ENCODE measurements at regions not wholly inside any gene's neighbourhood (a gene's known extent, or its start where the extent isn't known, plus 50 kb on each side); places are given as distances from the start of the nearest gene placed in this dataset.

GRCh38 chr7:41277561-41277960, 425.3 kb downstream of the INHBA start:
- DNase-seq, result no peak

DNA sequence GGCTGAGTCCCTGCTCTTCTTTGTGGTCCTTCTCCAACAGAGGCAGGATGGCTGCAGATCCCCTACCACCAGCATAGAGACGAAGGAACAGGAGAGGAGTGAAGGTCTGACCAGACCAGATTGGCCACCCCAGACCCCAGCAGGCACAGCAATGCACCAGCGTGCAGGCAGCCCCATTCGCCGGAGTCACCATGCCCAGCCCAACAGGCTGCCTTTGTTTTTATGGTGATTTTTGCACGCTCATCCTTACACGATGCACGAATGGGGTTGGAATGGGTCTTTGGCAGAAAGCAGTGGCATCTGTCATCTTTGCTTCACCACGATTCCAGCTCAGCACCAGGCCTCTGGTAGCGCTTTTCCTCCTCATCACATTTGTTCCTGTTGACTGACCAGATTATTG, 427.6 kb downstream of the INHBA start:
- H3K9me3 Mint-ChIP-seq, result peaks cover 3% of the 10 kb centered on the region
- no peak overlapping the region for H3K27ac Mint-ChIP-seq
- ChIA-PET POLR2A (no interaction called here), CTCF (no interaction called here)
- no peaks in the 10 kb centered on the region for H3K36me3 Mint-ChIP-seq (ENCODE audit: low read depth)
- H3K27me3 Mint-ChIP-seq, result no peaks in the 10 kb centered on the region
- DNase-seq, result no peak
- H3K4me3 Mint-ChIP-seq, result no peak overlapping the region
- no peaks in the 10 kb centered on the region for H3K4me1 Mint-ChIP-seq

More at GRCh38 chr7:41277561-41277960, 425.3 kb downstream of the INHBA start:
- ChIA-PET CTCF (interaction anchor here (0.7 to 0.8 kb wide), 2 partner anchors 13 to 170 kb away, joined by 3 read pairs; no protein-coding TSS in a partner anchor), POLR2A (no interaction called here)
- Mint-ChIP-seq H3K9me3 (peaks cover 2% of the 10 kb centered on the region), H3K36me3 (ENCODE audit: low read depth) (no peaks in the 10 kb centered on the region), H3K4me1 (no peaks in the 10 kb centered on the region), H3K4me3 (no peak overlapping the region), H3K27ac (no peak overlapping the region), H3K27me3 (no peaks in the 10 kb centered on the region)

GRCh38 chr7:41274179-41274578, 428.7 kb downstream of the INHBA start:
- Mint-ChIP-seq H3K36me3 (ENCODE audit: low read depth) (no peaks in the 10 kb centered on the region), H3K4me3 (no peak overlapping the region), H3K27ac (no peak overlapping the region), H3K4me1 (no peaks in the 10 kb centered on the region), H3K9me3 (peaks cover 3% of the 10 kb centered on the region), H3K27me3 (no peaks in the 10 kb centered on the region)
- POLR2A ChIA-PET, result no interaction called here
- DNase-seq, result no peak
- CTCF ChIA-PET, result no interaction called here

DNA sequence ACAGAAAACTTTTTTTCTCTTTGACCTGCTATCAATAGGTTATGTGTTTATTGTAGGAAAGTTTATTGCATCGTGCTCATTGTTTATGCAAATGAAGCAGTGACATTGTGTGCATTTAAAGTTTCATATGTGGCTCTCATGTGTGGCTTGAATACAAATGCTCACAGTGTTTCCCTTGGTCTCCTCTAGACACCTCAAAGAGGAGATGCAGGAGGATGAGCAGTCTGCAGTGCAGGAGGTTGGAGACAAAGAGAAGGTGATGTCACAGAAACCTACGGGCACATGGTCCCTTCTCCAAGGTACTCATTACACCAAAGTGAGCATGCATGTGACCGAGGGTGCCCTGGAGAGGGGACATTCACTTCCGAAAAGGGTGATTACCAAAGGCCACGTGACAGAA, 430.2 kb downstream of the INHBA start:
- H3K9me3 Mint-ChIP-seq, result peaks cover 3% of the 10 kb centered on the region
- no peak for DNase-seq
- no peaks in the 10 kb centered on the region for H3K36me3 Mint-ChIP-seq (ENCODE audit: low read depth)
- no peak overlapping the region for H3K27ac Mint-ChIP-seq
- ChIA-PET POLR2A (no interaction called here), CTCF (no interaction called here)
- no peaks in the 10 kb centered on the region for H3K27me3 Mint-ChIP-seq
- H3K4me1 Mint-ChIP-seq, result no peaks in the 10 kb centered on the region
- no peak overlapping the region for H3K4me3 Mint-ChIP-seq

- Mint-ChIP-seq H3K27ac (no peak overlapping the region), H3K4me3 (no peak overlapping the region), H3K4me1 (no peaks in the 10 kb centered on the region), H3K36me3 (ENCODE audit: low read depth) (no peaks in the 10 kb centered on the region), H3K9me3 (peaks cover 3% of the 10 kb centered on the region), H3K27me3 (no peaks in the 10 kb centered on the region)
- CTCF ChIA-PET, result no interaction called here
- POLR2A ChIA-PET, result no interaction called here
- DNase-seq, result no peak
Measured at GRCh38 chr7:41268878-41269277, 434.0 kb downstream of the INHBA start.

DNA sequence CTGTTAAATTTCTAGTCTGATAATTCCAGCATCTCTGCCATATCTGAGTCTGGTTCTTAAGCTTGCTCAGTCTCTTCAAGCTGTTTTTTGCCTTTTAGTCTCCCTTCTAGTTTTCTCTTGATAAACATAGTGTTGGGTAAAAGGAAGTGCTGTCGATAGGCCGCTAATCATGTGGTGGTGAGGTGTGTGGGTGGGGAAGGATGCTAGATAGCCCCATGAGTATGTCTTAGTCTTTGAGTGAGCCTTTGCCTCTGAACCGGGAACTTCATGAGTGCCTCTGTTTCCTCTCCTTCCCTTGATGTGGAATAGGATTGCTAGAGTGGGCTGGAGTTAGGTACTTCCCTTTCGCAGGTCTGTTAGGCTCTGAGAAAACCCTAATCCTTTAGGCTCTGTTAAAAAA, 441.8 kb downstream of the INHBA start:
- Mint-ChIP-seq H3K27ac (no peak overlapping the region), H3K9me3 (peaks cover 2% of the 10 kb centered on the region), H3K4me3 (no peak overlapping the region), H3K27me3 (no peaks in the 10 kb centered on the region), H3K36me3 (ENCODE audit: low read depth) (no peaks in the 10 kb centered on the region), H3K4me1 (peaks cover 1% of the 10 kb centered on the region)
- POLR2A ChIA-PET, result no interaction called here
- DNase-seq, result no peak
- CTCF ChIA-PET, result no interaction called here

DNA sequence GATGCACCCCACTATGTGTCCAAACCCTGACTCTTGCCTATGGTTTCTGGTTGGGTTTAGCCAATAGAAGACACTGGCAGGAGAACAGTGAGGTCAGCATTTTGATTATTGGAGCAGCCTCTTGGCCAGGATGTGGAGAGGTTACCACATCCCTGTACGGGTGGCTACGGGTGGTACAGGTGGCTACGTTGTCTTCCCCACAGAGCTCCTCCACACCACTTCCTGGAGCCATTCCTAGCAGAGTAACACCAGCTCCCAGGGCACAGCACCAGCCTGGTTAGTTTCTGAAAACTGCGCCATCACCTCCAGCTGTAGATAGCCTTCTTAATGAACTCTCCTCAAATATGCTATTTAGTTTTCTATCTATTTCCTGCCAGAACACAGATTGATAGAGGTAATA, 445.2 kb downstream of the INHBA start:
- Mint-ChIP-seq H3K4me3 (no peak overlapping the region), H3K27ac (no peak overlapping the region), H3K27me3 (no peaks in the 10 kb centered on the region), H3K4me1 (peaks cover 1% of the 10 kb centered on the region), H3K9me3 (peaks cover 2% of the 10 kb centered on the region), H3K36me3 (ENCODE audit: low read depth) (no peaks in the 10 kb centered on the region)
- ChIA-PET CTCF (no interaction called here), POLR2A (no interaction called here)
- DNase-seq, result no peak

- Mint-ChIP-seq H3K36me3 (ENCODE audit: low read depth) (no peaks in the 10 kb centered on the region), H3K27me3 (no peaks in the 10 kb centered on the region), H3K27ac (no peak overlapping the region), H3K4me3 (no peak overlapping the region), H3K4me1 (peaks cover 1% of the 10 kb centered on the region), H3K9me3 (peaks cover 2% of the 10 kb centered on the region)
- ChIA-PET CTCF (no interaction called here), POLR2A (no interaction called here)
- no peak for DNase-seq
Measured at GRCh38 chr7:41256186-41256945, 446.5 kb downstream of the INHBA start.

GRCh38 chr7:41255716-41256115, 447.2 kb downstream of the INHBA start:
- peaks cover 2% of the 10 kb centered on the region for H3K9me3 Mint-ChIP-seq
- no peaks in the 10 kb centered on the region for H3K27me3 Mint-ChIP-seq
- ChIA-PET POLR2A (no interaction called here), CTCF (no interaction called here)
- no peak overlapping the region for H3K27ac Mint-ChIP-seq
- H3K36me3 Mint-ChIP-seq (ENCODE audit: low read depth), result no peaks in the 10 kb centered on the region
- H3K4me3 Mint-ChIP-seq, result no peak overlapping the region
- no peak for DNase-seq
- H3K4me1 Mint-ChIP-seq, result peaks cover 1% of the 10 kb centered on the region

DNA sequence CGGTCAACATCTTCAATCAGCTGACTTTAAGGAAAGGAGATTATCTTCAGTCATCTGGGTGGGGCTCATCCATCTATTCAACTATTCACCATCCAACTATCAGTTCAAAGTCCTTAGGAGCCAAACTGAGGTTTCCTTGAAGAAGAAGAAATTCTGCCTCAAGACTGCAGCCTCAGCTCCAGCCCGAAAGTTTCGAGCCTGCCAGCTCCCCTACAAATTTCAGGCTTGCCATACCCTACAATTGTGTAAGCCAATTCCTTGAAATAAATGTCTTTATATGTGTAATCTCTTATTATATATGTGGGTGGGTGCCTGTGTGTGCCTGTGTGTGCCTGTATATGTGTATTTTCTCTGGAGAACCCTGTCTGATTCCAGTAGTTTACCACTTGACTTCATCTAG, 447.8 kb downstream of the INHBA start:
- DNase-seq, result no peak
- no peak overlapping the region for H3K4me3 Mint-ChIP-seq
- ChIA-PET POLR2A (no interaction called here), CTCF (no interaction called here)
- peaks cover 2% of the 10 kb centered on the region for H3K9me3 Mint-ChIP-seq
- H3K4me1 Mint-ChIP-seq, result peaks cover 1% of the 10 kb centered on the region
- H3K27me3 Mint-ChIP-seq, result no peaks in the 10 kb centered on the region
- H3K36me3 Mint-ChIP-seq (ENCODE audit: low read depth), result no peaks in the 10 kb centered on the region
- no peak overlapping the region for H3K27ac Mint-ChIP-seq

- POLR2A ChIA-PET, result no interaction called here
- H3K9me3 Mint-ChIP-seq, result no peaks in the 10 kb centered on the region
- H3K27me3 Mint-ChIP-seq, result no peaks in the 10 kb centered on the region
- H3K4me3 Mint-ChIP-seq, result no peak overlapping the region
- CTCF ChIA-PET, result no interaction called here
- peaks cover 1% of the 10 kb centered on the region for H3K4me1 Mint-ChIP-seq
- no peaks in the 10 kb centered on the region for H3K36me3 Mint-ChIP-seq (ENCODE audit: low read depth)
- no peak overlapping the region for H3K27ac Mint-ChIP-seq
- no peak for DNase-seq
Measured at GRCh38 chr7:41252957-41253356, 449.9 kb downstream of the INHBA start.

- Mint-ChIP-seq H3K27me3 (no peaks in the 10 kb centered on the region), H3K4me1 (no peaks in the 10 kb centered on the region), H3K27ac (no peak overlapping the region), H3K4me3 (no peak overlapping the region), H3K36me3 (ENCODE audit: low read depth) (no peaks in the 10 kb centered on the region), H3K9me3 (no peaks in the 10 kb centered on the region)
- ChIA-PET POLR2A (no interaction called here), CTCF (no interaction called here)
- DNase-seq, result no peak
Measured at GRCh38 chr7:41252551-41252950, 450.3 kb downstream of the INHBA start.

DNA sequence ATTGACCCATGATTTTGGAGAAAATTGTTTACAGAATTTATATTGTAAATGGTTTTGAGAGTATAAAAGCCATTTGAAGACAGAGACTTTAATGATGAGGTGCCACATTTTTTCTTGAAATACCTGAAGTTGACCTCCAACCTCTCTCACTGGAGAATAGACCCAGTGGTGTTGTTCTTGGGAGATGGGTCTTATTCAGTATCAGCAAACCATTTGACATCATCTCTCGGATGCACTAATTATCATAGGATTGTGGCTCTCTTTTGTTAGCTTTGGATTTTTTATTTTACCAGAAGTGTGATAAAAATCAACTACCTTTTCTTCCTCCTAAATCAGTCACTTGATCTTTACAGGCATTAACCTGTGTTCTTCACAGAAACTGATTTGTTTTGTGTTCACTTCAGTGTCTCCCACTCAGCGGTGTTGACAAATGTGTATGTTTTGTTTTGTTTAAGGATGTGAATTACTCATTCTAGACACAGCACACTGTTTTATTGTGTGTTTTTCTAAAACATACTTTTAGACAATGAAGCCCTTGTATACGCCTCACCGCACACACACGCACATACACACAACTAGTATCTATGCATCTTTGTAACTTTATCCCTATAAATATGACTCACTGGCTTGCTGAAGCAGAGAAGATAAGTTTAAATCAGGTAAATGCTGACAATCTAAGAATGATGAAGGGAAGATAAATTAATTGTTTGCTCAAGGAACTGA, 455.6 kb downstream of the INHBA start:
- ChIA-PET CTCF (no interaction called here), POLR2A (no interaction called here)
- DNase-seq, result no peak
- H3K27ac Mint-ChIP-seq, result no peak overlapping the region
- H3K4me1 Mint-ChIP-seq, result no peaks in the 10 kb centered on the region
- H3K36me3 Mint-ChIP-seq (ENCODE audit: low read depth), result no peaks in the 10 kb centered on the region
- H3K9me3 Mint-ChIP-seq, result no peaks in the 10 kb centered on the region
- no peak overlapping the region for H3K4me3 Mint-ChIP-seq
- H3K27me3 Mint-ChIP-seq, result no peaks in the 10 kb centered on the region

DNA sequence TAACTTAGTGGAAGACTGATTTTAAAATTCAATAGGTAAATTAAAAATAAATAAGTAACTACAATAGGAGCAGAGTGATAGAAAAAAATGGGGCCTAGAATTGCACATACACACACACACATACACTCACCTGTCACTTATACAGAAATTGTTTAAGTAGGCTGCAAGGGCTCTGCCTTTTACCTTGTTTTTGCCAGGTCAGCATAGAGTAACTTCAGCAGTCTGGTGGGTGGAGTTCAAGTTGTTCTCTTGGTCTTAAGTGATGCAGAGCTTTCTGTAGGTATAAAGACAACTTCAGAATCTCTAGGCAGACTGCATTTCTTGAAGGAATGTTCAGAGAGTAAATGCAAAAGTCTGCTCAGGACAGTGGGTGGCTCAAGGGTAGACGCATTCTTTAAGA, 457.0 kb downstream of the INHBA start:
- Mint-ChIP-seq H3K4me1 (no peaks in the 10 kb centered on the region), H3K27me3 (no peaks in the 10 kb centered on the region), H3K36me3 (ENCODE audit: low read depth) (no peaks in the 10 kb centered on the region), H3K9me3 (no peaks in the 10 kb centered on the region), H3K27ac (no peak overlapping the region), H3K4me3 (no peak overlapping the region)
- ChIA-PET POLR2A (no interaction called here), CTCF (no interaction called here)
- no peak for DNase-seq
